GM18867 (cell line): ENCODE measurements at regions not wholly inside any gene's neighbourhood (a gene's known extent, or its start where the extent isn't known, plus 50 kb on each side); places are given as distances from the start of the nearest gene placed in this dataset.

Source experiments
- ATAC-seq: cut with Tn5 transposase; IDR thresholded peaks from one replicate; pipeline ENCODE4 v1.9.1; 2021; ENCODE audit warnings: mild to moderate bottlenecking, moderate library complexity; ENCODE audit not compliant: unreplicated experiment

- no peak for ATAC-seq
Observed at GRCh38 chr11:109553284-109553683, 131.3 kb downstream of the C11orf87 start.

GRCh38 chr11:109554951-109555350 is 133.0 kb downstream of the C11orf87 start:
- no peak for ATAC-seq

GRCh38 chr11:109564241-109564640 is 142.3 kb downstream of the C11orf87 start:
- no peak for ATAC-seq

GRCh38 chr11:109582470-109582869 is 160.5 kb downstream of the C11orf87 start:
- ATAC-seq = no peak

- ATAC-seq = no peak
Observed at GRCh38 chr11:109584001-109584972, 162.3 kb downstream of the C11orf87 start.

GRCh38 chr11:109586789-109587188 is 164.8 kb downstream of the C11orf87 start:
- ATAC-seq = no peak

- ATAC-seq = no peak
Observed at GRCh38 chr11:109590782-109591181, 168.8 kb downstream of the C11orf87 start.

GRCh38 chr11:109597336-109597735 is 175.3 kb downstream of the C11orf87 start:
- ATAC-seq = no peak

- ATAC-seq = no peak
Observed at GRCh38 chr11:109604481-109605400, 182.8 kb downstream of the C11orf87 start.

GRCh38 chr11:109606256-109606655 is 184.3 kb downstream of the C11orf87 start:
- ATAC-seq = no peak

- ATAC-seq = no peak
Observed at GRCh38 chr11:109609454-109610185, 187.6 kb downstream of the C11orf87 start.

GRCh38 chr11:109612496-109612895 is 190.5 kb downstream of the C11orf87 start:
- ATAC-seq = no peak

GRCh38 chr11:109619498-109619897 is 197.5 kb downstream of the C11orf87 start:
- ATAC-seq = no peak

GRCh38 chr11:109629734-109630133 is 207.7 kb downstream of the C11orf87 start:
- no peak for ATAC-seq

- no peak for ATAC-seq
Observed at GRCh38 chr11:109641549-109641948, 219.6 kb downstream of the C11orf87 start.

GRCh38 chr11:109644152-109644551 is 222.2 kb downstream of the C11orf87 start:
- ATAC-seq = no peak

GRCh38 chr11:109648804-109649203 is 226.8 kb downstream of the C11orf87 start:
- ATAC-seq = no peak

GRCh38 chr11:109654091-109654490 is 232.1 kb downstream of the C11orf87 start:
- ATAC-seq = no peak

GRCh38 chr11:109658190-109658589 is 236.2 kb downstream of the C11orf87 start:
- no peak for ATAC-seq

GRCh38 chr11:109667719-109668118 is 245.7 kb downstream of the C11orf87 start:
- ATAC-seq = no peak
